OCI-LY7 (cell line): ENCODE measurements at regions not wholly inside any gene's neighbourhood (a gene's known extent, or its start where the extent isn't known, plus 50 kb on each side); places are given as distances from the start of the nearest gene placed in this dataset.

ENCODE experiments used
- BruUV-seq: library from RNA; stranded (reverse); fragments of 400-500 nt; replicated peaks from 2 replicates; lab custom pipeline; 2021; lab: Mats Ljungman, UMichigan
- CTCF ChIA-PET: fragments of 300-600 bp; sonication (Branson Sonifier 250); formaldehyde crosslinking; loops from one replicate; lab custom pipeline; 2022; ENCODE audit warnings: antibody characterized with exemption; ENCODE audit not compliant: unreplicated experiment; lab: Charles Lee
- POLR2A ChIA-PET: fragments of 300-600 bp; sonication (Branson Sonifier 250); formaldehyde crosslinking; loops from one replicate; lab custom pipeline; 2022; ENCODE audit warnings: antibody characterized with exemption; lab: Charles Lee
- DNase-seq: peaks from one replicate; pipeline ENCODE4 v3.0.0-alpha.2; 2015; ENCODE audit warnings: low spot score
- H2AFZ ChIP-seq: fragments of 200-600 bp; sonication (generic), shearing (Covaris generic); 2 replicates; pipeline ENCODE4 v1.6.1; 2014; ENCODE audit warnings: mild to moderate bottlenecking, antibody characterized with exemption, low read length, moderate library complexity
- H3K27ac ChIP-seq: fragments of 200-600 bp; sonication (generic); 2 replicates; pipeline ENCODE4 v1.5.1; 2014; ENCODE audit warnings: mixed run types, low read depth, mild to moderate bottlenecking, moderate library complexity, low read length, inconsistent platforms; ENCODE audit not compliant: poor library complexity, severe bottlenecking
- H3K36me3 ChIP-seq: fragments of 200-600 bp; sonication (generic); 2 replicates; pipeline ENCODE4 v1.6.1; 2014; ENCODE audit warnings: mild to moderate bottlenecking, antibody characterized with exemption, low read length, moderate library complexity, mixed read lengths; ENCODE audit not compliant: insufficient read depth
- H3K4me1 ChIP-seq: fragments of 200-600 bp; sonication (generic); 2 replicates; pipeline ENCODE4 v1.5.1; 2014; ENCODE audit warnings: mild to moderate bottlenecking, low read length; ENCODE audit not compliant: insufficient read depth, poor library complexity, severe bottlenecking
- H3K4me2 ChIP-seq: fragments of 200-600 bp; sonication (generic); 2 replicates; pipeline ENCODE4 v1.6.1; 2014; ENCODE audit warnings: mild to moderate bottlenecking, low read length
- H3K4me3 ChIP-seq: fragments of 200-600 bp; sonication (generic); 2 replicates; pipeline ENCODE4 v1.5.1; 2014; ENCODE audit warnings: mild to moderate bottlenecking, low read depth, low read length; ENCODE audit not compliant: poor library complexity, severe bottlenecking
- H3K79me2 ChIP-seq: fragments of 200-600 bp; sonication (generic); 2 replicates; pipeline ENCODE4 v1.6.1; 2016; ENCODE audit warnings: low read depth, mild to moderate bottlenecking, low read length, moderate library complexity, mixed read lengths; ENCODE audit not compliant: insufficient read depth
- H3K9me2 ChIP-seq: fragments of 200-600 bp; sonication (generic); 2 replicates; pipeline ENCODE4 v1.6.1; 2016; ENCODE audit warnings: mild to moderate bottlenecking, low read length, mixed read lengths; ENCODE audit not compliant: insufficient read depth
- H3K9me3 ChIP-seq: fragments of 200-600 bp; sonication (generic); 2 replicates; pipeline ENCODE4 v1.6.1; 2014; ENCODE audit warnings: mild to moderate bottlenecking, mixed run types, low read length, mixed read lengths
- H4K20me1 ChIP-seq: fragments of 200-600 bp; sonication (generic); 2 replicates; pipeline ENCODE4 v1.6.1; 2014; ENCODE audit warnings: mild to moderate bottlenecking, antibody characterized with exemption, low read length, moderate library complexity, mixed read lengths; ENCODE audit not compliant: insufficient read depth
- EZH2phosphoT487 ChIP-seq: fragments of 200-600 bp; sonication (generic); IDR thresholded peaks from 2 replicates; pipeline ENCODE4 v1.6.1; 2018; ENCODE audit warnings: low read depth, borderline replicate concordance, mild to moderate bottlenecking, mixed run types, antibody characterized with exemption, low read length, moderate library complexity, mixed read lengths
- intact Hi-C: fragments of 100-400 bp; cut with micrococcal nuclease; formaldehyde crosslinking; loops from one replicate; pipeline ENCODE4 v1.10.0; 2022; ENCODE audit not compliant: unreplicated experiment
- TF ChIP-seq, protein P1 (sequence below): fragments of 200-600 bp; sonication (generic); conservative IDR thresholded peaks from 2 replicates; pipeline ENCODE4 v1.5.1; 2014; ENCODE audit warnings: mild to moderate bottlenecking, antibody characterized with exemption, low read length, moderate library complexity, mixed read lengths

- CTCF ChIA-PET, result no interaction called here
- H4K20me1 ChIP-seq, result no peaks in the 10 kb centered on the region
- intact Hi-C loops, result no loop called here
Measured at GRCh38 chr15:53453253-53454105, 306.0 kb downstream of the WDR72 start.

DNA sequence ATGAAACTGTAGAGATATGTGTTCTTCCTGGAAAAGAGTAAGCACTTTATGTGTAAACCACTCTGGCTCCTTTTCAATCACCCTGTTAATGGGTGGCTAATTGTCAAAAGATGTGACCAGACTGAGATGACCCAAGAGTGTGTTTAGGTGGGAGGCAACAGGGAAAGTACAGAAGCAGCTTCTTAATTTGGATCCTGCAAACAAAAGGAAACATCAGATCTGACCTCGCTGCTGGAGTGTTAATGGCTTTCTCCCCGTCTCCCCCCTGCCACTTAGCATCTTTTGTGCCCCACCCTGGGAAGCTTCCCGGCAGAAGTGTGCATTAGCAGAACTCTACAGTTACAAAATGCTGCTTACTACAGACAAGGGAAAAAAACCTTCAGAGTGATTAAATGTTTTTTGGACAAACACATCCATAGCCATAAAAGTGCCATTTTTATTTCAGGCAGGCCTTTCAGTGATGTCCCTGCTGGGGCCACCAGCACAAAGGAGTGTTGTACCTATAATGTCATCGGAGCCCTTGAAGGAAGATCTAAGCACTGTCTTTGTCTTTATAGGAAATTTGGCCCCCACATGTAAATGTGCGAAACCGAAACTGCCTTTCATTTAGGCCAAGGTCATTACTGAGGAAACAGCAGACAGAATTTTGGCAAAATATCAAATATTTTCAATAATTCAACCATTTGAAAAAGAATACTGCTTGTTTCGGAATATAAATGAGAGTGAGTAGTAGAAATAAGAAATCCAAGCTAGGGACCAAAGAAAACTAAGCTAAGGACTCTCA lies 311.0 kb downstream of the WDR72 start:
- H3K9me2 ChIP-seq, result no peaks in the 10 kb centered on the region
- H3K4me1 ChIP-seq, result no peaks in the 10 kb centered on the region
- ChIA-PET CTCF (interaction anchor here (0.6 kb wide), 1 partner anchor 13 kb away, joined by 3 read pairs; no protein-coding TSS in a partner anchor), POLR2A (no interaction called here)
- H3K9me3 ChIP-seq, result no peaks in the 10 kb centered on the region
- H3K36me3 ChIP-seq, result no peaks in the 10 kb centered on the region
- no TSS peak for BruUV-seq
- DNase-seq, result no peak
- no peak overlapping the region for H3K4me3 ChIP-seq
- intact Hi-C loops, result no loop called here
- H3K27ac ChIP-seq, result no peak overlapping the region
- no peaks in the 10 kb centered on the region for H4K20me1 ChIP-seq
- H2AFZ ChIP-seq, result no peak overlapping the region
- TF ChIP-seq EZH2phosphoT487, result no peak
- TF ChIP-seq, protein P1, sequence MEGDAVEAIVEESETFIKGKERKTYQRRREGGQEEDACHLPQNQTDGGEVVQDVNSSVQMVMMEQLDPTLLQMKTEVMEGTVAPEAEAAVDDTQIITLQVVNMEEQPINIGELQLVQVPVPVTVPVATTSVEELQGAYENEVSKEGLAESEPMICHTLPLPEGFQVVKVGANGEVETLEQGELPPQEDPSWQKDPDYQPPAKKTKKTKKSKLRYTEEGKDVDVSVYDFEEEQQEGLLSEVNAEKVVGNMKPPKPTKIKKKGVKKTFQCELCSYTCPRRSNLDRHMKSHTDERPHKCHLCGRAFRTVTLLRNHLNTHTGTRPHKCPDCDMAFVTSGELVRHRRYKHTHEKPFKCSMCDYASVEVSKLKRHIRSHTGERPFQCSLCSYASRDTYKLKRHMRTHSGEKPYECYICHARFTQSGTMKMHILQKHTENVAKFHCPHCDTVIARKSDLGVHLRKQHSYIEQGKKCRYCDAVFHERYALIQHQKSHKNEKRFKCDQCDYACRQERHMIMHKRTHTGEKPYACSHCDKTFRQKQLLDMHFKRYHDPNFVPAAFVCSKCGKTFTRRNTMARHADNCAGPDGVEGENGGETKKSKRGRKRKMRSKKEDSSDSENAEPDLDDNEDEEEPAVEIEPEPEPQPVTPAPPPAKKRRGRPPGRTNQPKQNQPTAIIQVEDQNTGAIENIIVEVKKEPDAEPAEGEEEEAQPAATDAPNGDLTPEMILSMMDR, result no peak
- no peak overlapping the region for H3K4me2 ChIP-seq
- H3K79me2 ChIP-seq, result no peaks in the 10 kb centered on the region

More at GRCh38 chr15:53453253-53454105, 306.0 kb downstream of the WDR72 start:
- no peaks in the 10 kb centered on the region for H3K4me1 ChIP-seq
- no peak overlapping the region for H3K4me2 ChIP-seq
- H3K9me2 ChIP-seq, result no peaks in the 10 kb centered on the region
- H3K9me3 ChIP-seq, result no peaks in the 10 kb centered on the region
- no peaks in the 10 kb centered on the region for H3K79me2 ChIP-seq
- POLR2A ChIA-PET, result interaction anchor here (0.8 kb wide), 1 partner anchor 35 kb away, joined by 3 read pairs; no protein-coding TSS in a partner anchor
- BruUV-seq, result no TSS peak
- no peak for DNase-seq
- H2AFZ ChIP-seq, result no peak overlapping the region
- no peak overlapping the region for H3K4me3 ChIP-seq
- no peak overlapping the region for H3K27ac ChIP-seq
- H3K36me3 ChIP-seq, result no peaks in the 10 kb centered on the region
- TF ChIP-seq, protein P1, result no peak
- TF ChIP-seq EZH2phosphoT487, result no peak
